Fibroblast of the conjunctiva (primary cell): ENCODE measurements at regions not wholly inside any gene's neighbourhood (a gene's known extent, or its start where the extent isn't known, plus 50 kb on each side); places are given as distances from the start of the nearest gene placed in this dataset.
"Not testable (repeated sequence)": the region's sequence is repeated elsewhere in the genome, so short reads cannot be mapped to it uniquely, and the experiment has no call there.

Experiments used
- DNase-seq: peaks from one replicate; pipeline ENCODE4 v3.0.0-alpha.2; 2010; ENCODE audit warnings: low read depth

DNA sequence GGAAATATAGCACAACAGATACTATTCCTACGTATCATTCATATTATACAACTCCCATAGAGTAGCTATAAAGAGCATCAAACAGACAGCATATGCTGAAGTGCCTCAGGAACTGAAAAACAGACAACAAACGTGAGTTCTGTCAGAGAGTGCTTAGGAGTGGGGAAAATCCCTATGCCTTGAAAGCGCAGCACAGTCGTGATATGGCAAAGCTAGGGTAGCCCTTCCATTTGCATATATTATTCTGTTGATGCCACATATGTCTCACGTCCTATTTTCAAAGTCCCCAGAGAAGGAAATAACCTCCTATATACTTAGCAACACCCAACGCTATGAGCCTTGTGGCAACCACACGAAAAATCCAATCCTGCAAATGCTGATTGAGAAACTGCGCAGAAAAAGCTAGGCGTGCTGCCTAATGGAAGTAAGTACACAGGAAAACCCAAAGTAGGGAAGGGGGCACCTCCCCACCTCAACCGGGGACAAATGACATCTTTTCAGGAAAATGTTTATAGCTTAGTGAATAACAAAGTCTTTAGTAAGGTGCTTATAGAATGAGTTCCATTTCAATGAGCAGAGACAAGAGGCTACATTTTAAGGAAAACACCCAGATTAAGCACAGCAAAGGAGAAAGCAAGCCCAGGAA, 105.1 kb downstream of the MED10 start:
- no peak for DNase-seq

- no peak for DNase-seq
These were observed 108.4 kb downstream of the MED10 start for GRCh38 chr5:6269925-6270324.

DNA sequence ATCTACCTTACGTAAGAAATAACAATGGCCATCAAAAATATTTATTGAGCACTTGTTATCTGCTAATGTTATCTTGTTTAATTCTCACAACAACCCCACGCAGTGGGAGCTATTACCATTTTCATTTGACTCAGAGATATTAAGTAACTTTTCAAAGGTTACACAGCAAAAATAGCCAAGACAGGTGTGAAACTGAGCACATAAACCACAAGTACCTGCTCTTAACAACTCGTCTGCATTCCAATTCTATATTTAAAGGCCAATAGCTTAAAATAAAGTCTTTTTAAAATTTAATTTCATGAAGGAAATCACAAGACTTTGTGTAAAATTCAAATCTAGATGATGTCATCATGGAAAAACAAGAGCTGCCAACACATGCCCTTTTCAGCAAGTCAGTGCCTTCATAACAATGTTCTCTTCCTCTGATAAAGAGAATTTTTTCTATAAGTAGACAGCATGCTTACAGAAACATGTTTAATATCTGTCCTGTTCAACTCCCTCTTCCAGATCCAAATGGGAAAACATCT, 111.6 kb downstream of the MED10 start:
- DNase-seq, result no peak

GRCh38 chr5:6264394-6264793, 114.0 kb downstream of the MED10 start:
- DNase-seq, result no peak

DNA sequence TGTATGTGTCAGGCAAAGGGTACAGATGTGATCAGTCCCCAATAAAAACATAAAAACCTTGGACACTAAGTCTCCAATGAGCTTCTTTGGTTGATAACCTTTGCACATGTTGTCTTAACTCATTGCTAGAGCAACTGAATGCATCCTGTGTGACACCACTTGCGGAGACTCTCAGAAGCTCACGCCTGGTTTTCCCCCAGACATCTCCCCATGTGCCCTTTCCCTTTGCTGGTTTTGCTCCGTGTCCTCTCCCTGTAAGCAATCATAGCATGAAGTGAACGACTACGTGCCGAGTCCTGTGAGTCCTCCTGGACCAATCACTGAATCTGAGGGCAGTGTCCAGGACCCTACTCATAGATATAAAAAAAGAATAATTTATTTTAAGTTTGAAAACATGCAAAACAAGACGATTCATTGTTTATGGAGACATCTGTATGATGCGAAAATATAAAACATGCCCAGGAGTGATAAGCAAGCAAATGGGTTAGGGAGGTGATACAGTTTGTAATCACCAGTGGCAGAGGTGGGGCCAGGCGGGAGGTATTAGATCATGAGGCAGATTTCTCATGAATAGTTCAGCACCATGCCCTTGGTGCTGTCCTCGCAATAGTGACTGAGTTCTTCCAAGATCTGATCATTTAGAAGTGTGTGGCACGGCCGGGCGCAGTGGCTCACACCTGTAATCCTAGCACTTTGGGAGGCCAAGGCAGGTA, 115.5 kb downstream of the MED10 start:
- no peak for DNase-seq

- DNase-seq, result no peak
These were observed 116.7 kb downstream of the MED10 start for GRCh38 chr5:6261668-6262067.

DNA sequence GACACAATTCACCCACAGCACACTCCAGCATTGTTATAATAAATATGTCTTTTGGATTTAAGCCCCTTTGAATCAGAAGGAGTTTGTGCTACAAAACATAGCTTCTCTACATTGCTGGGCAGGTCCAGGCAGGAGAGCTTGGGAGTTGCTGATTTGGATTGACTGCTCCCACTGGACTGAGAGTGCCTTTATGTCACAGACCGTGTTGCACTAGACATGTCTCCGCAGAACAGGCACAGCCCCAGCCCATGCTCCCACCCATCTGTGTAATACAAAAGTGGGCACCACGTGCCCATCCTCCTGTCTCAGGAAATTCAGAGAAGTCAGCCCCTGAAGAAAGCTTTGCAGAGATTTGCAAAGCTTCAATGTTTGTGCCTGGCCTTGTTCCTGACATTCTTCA, 117.1 kb downstream of the MED10 start:
- DNase-seq, result no peak

GRCh38 chr5:6260846-6261245, 117.5 kb downstream of the MED10 start:
- DNase-seq, result no peak

- DNase-seq, result no peak
These were observed 121.4 kb downstream of the MED10 start for GRCh38 chr5:6256901-6257300.

- DNase-seq, result no peak
These were observed 122.4 kb downstream of the MED10 start for GRCh38 chr5:6255956-6256355.

DNA sequence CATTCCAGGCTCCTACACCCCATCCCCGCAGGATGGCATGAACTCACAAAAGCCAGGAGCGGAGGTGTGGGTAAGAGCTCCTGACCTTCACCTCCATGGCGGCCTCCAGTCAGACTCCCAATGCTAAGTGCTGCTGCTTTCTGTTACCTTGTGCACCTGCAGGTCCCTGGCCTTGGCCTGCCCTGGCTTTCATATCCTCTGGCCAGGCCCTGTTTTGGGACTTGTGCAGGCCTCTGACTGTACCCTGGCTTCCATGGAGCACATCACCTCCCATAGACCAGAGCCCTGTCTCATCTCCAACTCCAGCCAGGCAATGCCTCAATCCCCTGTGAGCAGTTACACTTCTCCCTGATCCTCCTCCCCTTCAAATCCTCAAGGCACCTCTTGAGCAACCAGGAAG, 124.5 kb downstream of the MED10 start:
- no peak for DNase-seq

DNA sequence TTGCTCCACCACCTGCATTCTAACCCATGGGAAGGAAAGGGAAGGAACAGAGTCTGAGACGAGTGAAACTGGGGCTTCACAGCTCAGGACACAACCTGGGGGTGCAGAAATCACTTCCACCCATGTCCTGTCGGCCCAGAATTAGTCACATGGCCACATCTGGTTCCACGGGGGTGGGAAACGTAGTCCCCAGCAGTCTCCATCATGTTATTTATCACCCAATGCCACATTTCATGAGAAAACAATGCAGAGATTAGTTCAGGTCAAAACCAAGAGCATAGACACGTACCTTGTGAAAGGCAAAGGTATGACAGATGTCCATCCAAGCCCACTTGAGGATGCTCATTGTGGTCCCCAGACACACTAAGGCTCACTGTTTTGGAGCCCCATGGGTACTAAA, 125.1 kb downstream of the MED10 start:
- DNase-seq, result no peak

DNA sequence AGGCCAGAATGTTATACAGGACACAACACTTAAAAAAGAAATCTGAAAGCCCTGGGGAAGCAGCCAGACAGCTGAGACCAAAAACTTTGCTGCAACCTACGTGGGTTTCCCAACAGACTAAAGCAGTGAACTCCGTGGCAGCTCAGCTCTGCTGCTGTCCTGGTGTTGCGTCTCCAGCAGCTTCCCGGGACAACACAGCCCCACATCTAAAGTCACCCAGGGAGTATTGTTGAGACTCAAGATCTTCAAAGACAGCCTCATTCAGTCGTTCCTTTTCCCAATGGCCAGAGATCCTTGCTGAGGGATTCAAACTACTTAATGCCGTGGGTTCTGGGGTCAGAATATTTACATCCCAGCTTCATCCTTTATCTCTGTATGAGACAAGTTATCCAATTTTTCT, 125.8 kb downstream of the MED10 start:
- no peak for DNase-seq

- no peak for DNase-seq
These were observed 126.7 kb downstream of the MED10 start for GRCh38 chr5:6251565-6252102.

- DNase-seq, result no peak
These were observed 128.2 kb downstream of the MED10 start for GRCh38 chr5:6250121-6250520.

- no peak for DNase-seq
These were observed 130.2 kb downstream of the MED10 start for GRCh38 chr5:6248132-6248531.

GRCh38 chr5:6246820-6247437, 131.4 kb downstream of the MED10 start:
- DNase-seq, result no peak

DNA sequence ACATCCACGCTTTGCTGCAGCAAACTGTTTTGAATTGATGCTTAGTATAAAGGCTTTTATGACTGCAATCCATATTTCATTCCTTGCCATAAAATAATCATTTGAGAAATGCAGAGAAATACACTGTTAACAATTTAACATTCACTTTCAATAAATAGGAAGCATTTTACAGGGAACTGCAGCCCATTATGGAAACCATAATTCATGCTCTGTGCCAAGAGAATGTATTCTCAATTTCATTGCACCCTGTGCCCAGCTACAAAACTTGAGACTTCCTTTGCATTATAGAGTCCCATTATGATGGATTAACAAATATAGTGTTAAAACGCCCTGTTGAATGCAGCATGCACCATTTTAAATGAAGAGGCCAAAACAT, 134.0 kb downstream of the MED10 start:
- no peak for DNase-seq

GRCh38 chr5:6243706-6244338, 134.5 kb downstream of the MED10 start:
- DNase-seq, result no peak

- DNase-seq, result not testable (repeated sequence)
These were observed 137.3 kb downstream of the MED10 start for GRCh38 chr5:6241056-6241455.

DNA sequence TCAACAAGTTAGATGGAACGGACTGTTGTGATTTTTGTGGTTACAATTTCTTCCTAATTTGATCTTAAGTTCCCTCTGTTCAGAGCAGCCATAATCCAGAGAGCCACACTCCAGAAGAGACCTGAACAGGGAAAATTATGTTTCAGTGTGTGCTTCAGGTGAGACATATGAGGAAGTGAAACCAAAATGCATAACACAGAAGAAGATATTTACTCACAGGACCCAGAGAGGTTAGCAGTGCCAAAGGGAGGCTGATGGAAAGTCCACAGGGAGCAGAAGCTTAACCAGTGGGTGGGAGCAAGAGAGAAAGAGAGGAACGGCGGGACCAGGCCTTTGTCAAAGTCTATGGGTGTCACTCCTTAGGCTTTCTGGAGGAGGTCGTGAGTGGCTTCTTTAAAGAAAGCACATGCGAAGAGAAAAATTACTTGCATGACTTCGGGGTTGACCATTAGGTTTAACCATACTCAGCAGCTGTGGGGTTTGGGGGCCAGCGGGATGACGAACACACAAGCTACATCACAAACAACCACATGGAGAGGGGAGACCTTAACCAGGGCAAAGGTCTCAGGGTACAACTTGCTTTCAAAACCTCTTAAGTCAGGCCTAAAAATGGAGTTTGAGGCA, 141.4 kb downstream of the MED10 start:
- no peak for DNase-seq

- no peak for DNase-seq
These were observed 142.1 kb downstream of the MED10 start for GRCh38 chr5:6236170-6236793.
